ENCODE measurements at regions not wholly inside any gene's neighbourhood (a gene's known extent, or its start where the extent isn't known, plus 50 kb on each side); places are given as distances from the start of the nearest gene placed in this dataset.

DNA sequence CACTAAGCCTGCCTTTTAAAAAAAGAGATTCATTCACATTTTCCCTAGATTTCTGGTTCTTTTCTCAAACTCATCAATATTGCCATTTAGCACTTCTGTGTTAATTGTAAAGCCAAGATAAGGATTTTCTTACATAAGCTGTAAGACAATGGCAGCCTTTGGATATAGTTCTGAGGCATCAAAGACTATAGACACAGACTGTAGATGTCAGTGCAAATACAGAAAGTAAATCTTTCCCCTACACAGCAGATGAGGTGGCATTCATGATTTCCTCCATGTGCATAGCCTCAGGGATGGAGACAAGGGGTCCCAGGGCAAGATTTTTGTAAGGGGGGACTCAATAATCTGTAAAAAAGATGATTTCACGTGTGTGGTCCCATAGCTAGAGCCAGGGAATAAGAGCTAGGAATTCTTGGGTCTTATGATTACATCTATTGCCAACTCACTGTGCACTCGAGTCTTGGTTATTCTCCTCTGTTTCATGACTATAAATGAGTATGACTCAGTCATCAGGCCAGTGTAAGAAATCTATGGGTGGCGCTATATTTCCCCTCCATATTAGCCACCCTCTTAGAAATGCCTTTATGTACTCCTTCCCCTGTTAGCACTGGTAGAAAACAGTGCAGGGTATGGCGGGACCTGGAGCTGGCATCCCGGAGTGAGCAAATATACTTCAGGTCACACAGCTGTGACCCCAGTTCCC, 207.5 kb downstream of the EXOC5 start:
- no peak for TF ChIP-seq POLR2AphosphoS5 (IDR thresholded peaks at IDR 0.05)
- TF ChIP-seq MXI1 (conservative IDR thresholded peaks at IDR 0.05; ENCODE audit: poor library complexity, severe bottlenecking), result no peak
- no peak for TF ChIP-seq CTCF (IDR thresholded peaks at IDR 0.05; ENCODE audit: poor library complexity, severe bottlenecking)
- TF ChIP-seq SMC3 (conservative IDR thresholded peaks at IDR 0.05; ENCODE audit: poor library complexity), result no peak
- TF ChIP-seq, protein P1, sequence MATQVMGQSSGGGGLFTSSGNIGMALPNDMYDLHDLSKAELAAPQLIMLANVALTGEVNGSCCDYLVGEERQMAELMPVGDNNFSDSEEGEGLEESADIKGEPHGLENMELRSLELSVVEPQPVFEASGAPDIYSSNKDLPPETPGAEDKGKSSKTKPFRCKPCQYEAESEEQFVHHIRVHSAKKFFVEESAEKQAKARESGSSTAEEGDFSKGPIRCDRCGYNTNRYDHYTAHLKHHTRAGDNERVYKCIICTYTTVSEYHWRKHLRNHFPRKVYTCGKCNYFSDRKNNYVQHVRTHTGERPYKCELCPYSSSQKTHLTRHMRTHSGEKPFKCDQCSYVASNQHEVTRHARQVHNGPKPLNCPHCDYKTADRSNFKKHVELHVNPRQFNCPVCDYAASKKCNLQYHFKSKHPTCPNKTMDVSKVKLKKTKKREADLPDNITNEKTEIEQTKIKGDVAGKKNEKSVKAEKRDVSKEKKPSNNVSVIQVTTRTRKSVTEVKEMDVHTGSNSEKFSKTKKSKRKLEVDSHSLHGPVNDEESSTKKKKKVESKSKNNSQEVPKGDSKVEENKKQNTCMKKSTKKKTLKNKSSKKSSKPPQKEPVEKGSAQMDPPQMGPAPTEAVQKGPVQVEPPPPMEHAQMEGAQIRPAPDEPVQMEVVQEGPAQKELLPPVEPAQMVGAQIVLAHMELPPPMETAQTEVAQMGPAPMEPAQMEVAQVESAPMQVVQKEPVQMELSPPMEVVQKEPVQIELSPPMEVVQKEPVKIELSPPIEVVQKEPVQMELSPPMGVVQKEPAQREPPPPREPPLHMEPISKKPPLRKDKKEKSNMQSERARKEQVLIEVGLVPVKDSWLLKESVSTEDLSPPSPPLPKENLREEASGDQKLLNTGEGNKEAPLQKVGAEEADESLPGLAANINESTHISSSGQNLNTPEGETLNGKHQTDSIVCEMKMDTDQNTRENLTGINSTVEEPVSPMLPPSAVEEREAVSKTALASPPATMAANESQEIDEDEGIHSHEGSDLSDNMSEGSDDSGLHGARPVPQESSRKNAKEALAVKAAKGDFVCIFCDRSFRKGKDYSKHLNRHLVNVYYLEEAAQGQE (IDR thresholded peaks at IDR 0.05; ENCODE audit: borderline replicate concordance), result no peak
- no peak for TF ChIP-seq RAD21 (conservative IDR thresholded peaks at IDR 0.05)
- no peak for TF ChIP-seq EZH2 (IDR thresholded peaks at IDR 0.05; ENCODE audit: borderline replicate concordance, insufficient read depth, low read length, poor library complexity, severe bottlenecking)
- TF ChIP-seq TAF1 (IDR thresholded peaks at IDR 0.05; ENCODE audit: low read depth), result no peak
- TF ChIP-seq EP300 (conservative IDR thresholded peaks at IDR 0.05; ENCODE audit: poor library complexity, severe bottlenecking), result no peak
- Histone ChIP-seq H3K27ac (ENCODE audit: low read length) (no peak overlapping the region), H3K4me3 (ENCODE audit: low read length) (no peak overlapping the region), H4K20me1 (ENCODE audit: insufficient read depth) (no peaks in the 10 kb centered on the region), H3K4me2 (ENCODE audit: low read length) (no peak overlapping the region), H3K9me2 (ENCODE audit: insufficient read depth, low read length) (no peaks in the 10 kb centered on the region), H3K9me3 (ENCODE audit: low read length) (no peaks in the 10 kb centered on the region), H3K9ac (ENCODE audit: low read length) (no peak overlapping the region), H3F3A (ENCODE audit: insufficient read depth, low read length, poor library complexity, severe bottlenecking) (no peaks in the 10 kb centered on the region), H3K27me3 (ENCODE audit: insufficient read depth, low read depth, low read length) (no peaks in the 10 kb centered on the region), H2AFZ (ENCODE audit: low read depth, low read length) (no peak overlapping the region), H3K36me3 (ENCODE audit: insufficient read depth, low read length) (no peaks in the 10 kb centered on the region), H3K79me2 (replicated peaks; ENCODE audit: insufficient read depth, low read length) (no peaks in the 10 kb centered on the region)

DNA sequence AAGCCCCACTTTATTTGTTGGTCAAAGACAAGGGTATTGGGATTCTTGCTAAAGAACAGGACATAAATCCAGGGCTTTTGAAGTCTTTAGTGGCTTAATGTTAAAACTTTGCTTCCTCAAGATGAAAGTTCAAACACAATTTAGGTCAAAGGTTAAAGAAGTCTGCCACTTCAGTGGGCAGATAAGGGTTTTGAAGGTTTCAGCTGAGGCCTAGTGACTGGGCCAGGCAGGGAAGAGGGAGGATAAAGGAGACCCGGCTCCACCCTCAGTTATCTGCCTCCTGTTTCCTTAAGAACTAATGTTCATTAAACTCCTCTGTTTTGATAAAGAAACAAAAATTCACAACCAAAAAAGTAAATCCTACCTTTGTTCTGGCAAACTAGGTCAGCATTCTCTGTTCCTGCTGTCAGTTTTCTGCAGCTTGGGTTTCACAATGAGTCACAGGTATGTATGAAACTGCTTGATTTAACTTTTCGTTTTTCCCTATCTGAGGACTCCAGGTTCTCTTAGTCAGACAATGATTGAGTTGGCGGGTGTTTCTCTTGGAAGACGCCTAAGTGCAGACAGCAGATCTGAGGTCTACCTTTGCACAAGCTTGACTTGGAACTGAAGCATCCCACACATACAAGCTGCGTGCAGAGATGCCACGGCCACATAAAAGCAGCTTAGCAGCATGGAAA, 208.3 kb downstream of the EXOC5 start:
- Histone ChIP-seq H3K79me2 (replicated peaks; ENCODE audit: insufficient read depth, low read length) (no peaks in the 10 kb centered on the region), H3K27me3 (ENCODE audit: insufficient read depth, low read depth, low read length) (no peaks in the 10 kb centered on the region), H4K20me1 (ENCODE audit: insufficient read depth) (no peaks in the 10 kb centered on the region), H3K4me3 (ENCODE audit: low read length) (no peak overlapping the region), H3F3A (ENCODE audit: insufficient read depth, low read length, poor library complexity, severe bottlenecking) (no peaks in the 10 kb centered on the region), H3K9ac (ENCODE audit: low read length) (no peak overlapping the region), H2AFZ (ENCODE audit: low read depth, low read length) (no peak overlapping the region), H3K9me3 (ENCODE audit: low read length) (no peaks in the 10 kb centered on the region), H3K27ac (ENCODE audit: low read length) (no peak overlapping the region), H3K9me2 (ENCODE audit: insufficient read depth, low read length) (no peaks in the 10 kb centered on the region), H3K36me3 (ENCODE audit: insufficient read depth, low read length) (no peaks in the 10 kb centered on the region), H3K4me2 (ENCODE audit: low read length) (no peak overlapping the region)
- no peak for TF ChIP-seq TAF1 (IDR thresholded peaks at IDR 0.05; ENCODE audit: low read depth)
- TF ChIP-seq, protein P1 (IDR thresholded peaks at IDR 0.05; ENCODE audit: borderline replicate concordance), result no peak
- no peak for TF ChIP-seq SMC3 (conservative IDR thresholded peaks at IDR 0.05; ENCODE audit: poor library complexity)
- TF ChIP-seq RAD21 (conservative IDR thresholded peaks at IDR 0.05), result no peak
- no peak for TF ChIP-seq MXI1 (conservative IDR thresholded peaks at IDR 0.05; ENCODE audit: poor library complexity, severe bottlenecking)

Measured in neural cell (in vitro differentiated cells).